ENCODE measurements at regions not wholly inside any gene's neighbourhood (a gene's known extent, or its start where the extent isn't known, plus 50 kb on each side); places are given as distances from the start of the nearest gene placed in this dataset.

GRCh38 chr15:69540622-69541021 is 88.0 kb downstream of the RPLP1 start:
- Histone ChIP-seq H3K9me3 (no peaks in the 10 kb centered on the region), H3K27ac (no peak overlapping the region), H3K4me3 (no peak overlapping the region), H3K27me3 (no peaks in the 10 kb centered on the region), H3K4me1 (no peaks in the 10 kb centered on the region), H3K36me3 (no peaks in the 10 kb centered on the region)
- no peak for TF ChIP-seq POLR2AphosphoS5 (IDR thresholded peaks at IDR 0.05)
- no peak for TF ChIP-seq POLR2A (IDR thresholded peaks at IDR 0.05)
- TF ChIP-seq CTCF (IDR thresholded peaks at IDR 0.05): no peak
- no peak for TF ChIP-seq EP300 (IDR thresholded peaks at IDR 0.05; ENCODE audit: low read depth)
- 74% methylated on average over 9 of the region's 9 CpGs; no CpG with 5 or more reads in 1 of the 2 donors for WGBS, 2 donors (ENCODE audit: low coverage in 1 of 2)
- in situ Hi-C loops (cut with MboI; ENCODE audit: low pct_ligation_motif_present in 1 of 4, low pct_unique_long_range_greater_than_20kb in 1 of 4, low sequenced_read_pairs in 3 of 4): no loop called here
- DNase-seq: no peak
- intact Hi-C loops (cut with DNase I; ENCODE audit: low total_unique reads): no loop called here

GRCh38 chr15:69542028-69542427 is 89.4 kb downstream of the RPLP1 start:
- H3K9me3 ChIP-seq: no peaks in the 10 kb centered on the region
- no peaks in the 10 kb centered on the region for H3K36me3 ChIP-seq
- no peak overlapping the region for H3K4me3 ChIP-seq
- no peak for DNase-seq
- 87 to 100% methylated on average over 1 to 7 of the region's 7 CpGs for WGBS, 2 donors (ENCODE audit: low coverage in 1 of 2)
- TF ChIP-seq CTCF (IDR thresholded peaks at IDR 0.05) (no peak), POLR2A (IDR thresholded peaks at IDR 0.05) (no peak), EP300 (IDR thresholded peaks at IDR 0.05; ENCODE audit: low read depth) (no peak), POLR2AphosphoS5 (IDR thresholded peaks at IDR 0.05) (no peak)
- in situ Hi-C loops (cut with MboI; ENCODE audit: low pct_ligation_motif_present in 1 of 4, low pct_unique_long_range_greater_than_20kb in 1 of 4, low sequenced_read_pairs in 3 of 4) (no loop called here), intact Hi-C loops (cut with DNase I; ENCODE audit: low total_unique reads) (no loop called here)
- H3K27ac ChIP-seq: no peak overlapping the region
- H3K27me3 ChIP-seq: no peaks in the 10 kb centered on the region
- no peaks in the 10 kb centered on the region for H3K4me1 ChIP-seq

- 48 to 80% methylated on average over 1 of the region's 1 CpG for WGBS, 2 donors (ENCODE audit: low coverage in 1 of 2)
- DNase-seq: no peak
- Histone ChIP-seq H3K27ac (no peak overlapping the region), H3K36me3 (no peaks in the 10 kb centered on the region), H3K27me3 (no peaks in the 10 kb centered on the region), H3K4me1 (no peaks in the 10 kb centered on the region), H3K4me3 (no peak overlapping the region), H3K9me3 (no peaks in the 10 kb centered on the region)
- in situ Hi-C loops (cut with MboI; ENCODE audit: low pct_ligation_motif_present in 1 of 4, low pct_unique_long_range_greater_than_20kb in 1 of 4, low sequenced_read_pairs in 3 of 4): no loop called here
- no peak for TF ChIP-seq POLR2A (IDR thresholded peaks at IDR 0.05)
- TF ChIP-seq CTCF (IDR thresholded peaks at IDR 0.05): no peak
- TF ChIP-seq POLR2AphosphoS5 (IDR thresholded peaks at IDR 0.05): no peak
- no peak for TF ChIP-seq EP300 (IDR thresholded peaks at IDR 0.05; ENCODE audit: low read depth)
- intact Hi-C loops (cut with DNase I; ENCODE audit: low total_unique reads): no loop called here
Observed at GRCh38 chr15:69543681-69544364, 91.2 kb downstream of the RPLP1 start.

- no peaks in the 10 kb centered on the region for H3K9me3 ChIP-seq
- in situ Hi-C loops (cut with MboI; ENCODE audit: low pct_ligation_motif_present in 1 of 4, low pct_unique_long_range_greater_than_20kb in 1 of 4, low sequenced_read_pairs in 3 of 4) (no loop called here), intact Hi-C loops (cut with DNase I; ENCODE audit: low total_unique reads) (no loop called here)
- H3K36me3 ChIP-seq: no peaks in the 10 kb centered on the region
- 60 to 76% methylated on average over 1 to 6 of the region's 6 CpGs for WGBS, 2 donors (ENCODE audit: low coverage in 1 of 2)
- no peak overlapping the region for H3K27ac ChIP-seq
- no peak for TF ChIP-seq POLR2A (IDR thresholded peaks at IDR 0.05)
- H3K4me1 ChIP-seq: no peaks in the 10 kb centered on the region
- H3K4me3 ChIP-seq: no peak overlapping the region
- H3K27me3 ChIP-seq: no peaks in the 10 kb centered on the region
- no peak for DNase-seq
Observed at GRCh38 chr15:69544365-69545113, 91.9 kb downstream of the RPLP1 start.
